Calu3 (cell line): ENCODE measurements at regions not wholly inside any gene's neighbourhood (a gene's known extent, or its start where the extent isn't known, plus 50 kb on each side); places are given as distances from the start of the nearest gene placed in this dataset.

Experiments used
- BruUV-seq: library from RNA; stranded (reverse); fragments of 400-500 nt; replicated peaks from 2 replicates; lab custom pipeline; 2021; lab: Mats Ljungman, UMichigan
- CTCF ChIA-PET: fragments of 300-600 bp; sonication (Branson Sonifier 250); formaldehyde crosslinking; loops from one replicate; lab custom pipeline; 2022; ENCODE audit warnings: antibody characterized with exemption; lab: Charles Lee
- DNase-seq: peaks from one replicate; pipeline ENCODE4 v3.0.0; 2022
- H3K27ac Mint-ChIP-seq: one replicate; pipeline ENCODE4 v1.8.0; 2022; ENCODE audit warnings: mixed read lengths; ENCODE audit not compliant: unreplicated experiment
- H3K27me3 Mint-ChIP-seq: one replicate; pipeline ENCODE4 v1.8.0; 2022; ENCODE audit warnings: mixed read lengths; ENCODE audit not compliant: unreplicated experiment
- H3K36me3 Mint-ChIP-seq: one replicate; pipeline ENCODE4 v1.8.0; 2022; ENCODE audit warnings: mild to moderate bottlenecking, moderate library complexity, mixed read lengths; ENCODE audit not compliant: insufficient read depth, unreplicated experiment
- H3K4me1 Mint-ChIP-seq: one replicate; pipeline ENCODE4 v1.8.0; 2022; ENCODE audit warnings: mild to moderate bottlenecking, low read depth, mixed read lengths; ENCODE audit not compliant: unreplicated experiment
- H3K4me3 Mint-ChIP-seq: one replicate; pipeline ENCODE4 v1.8.0; 2022; ENCODE audit warnings: mild to moderate bottlenecking, low read depth, moderate library complexity, mixed read lengths; ENCODE audit not compliant: unreplicated experiment
- H3K9me3 Mint-ChIP-seq: one replicate; pipeline ENCODE4 v1.8.0; 2022; ENCODE audit warnings: low read depth, mixed read lengths; ENCODE audit not compliant: unreplicated experiment
- intact Hi-C: fragments of 100-400 bp; cut with micrococcal nuclease; formaldehyde crosslinking; loops from one replicate; pipeline ENCODE4 v1.10.0; 2022; ENCODE audit not compliant: unreplicated experiment
- TF ChIP-seq, protein P1 (sequence below): fragments of 200-600 bp; IDR thresholded peaks from one replicate; pipeline ENCODE4 v1.8.0; 2022; ENCODE audit warnings: antibody characterized with exemption; ENCODE audit not compliant: unreplicated experiment

DNA sequence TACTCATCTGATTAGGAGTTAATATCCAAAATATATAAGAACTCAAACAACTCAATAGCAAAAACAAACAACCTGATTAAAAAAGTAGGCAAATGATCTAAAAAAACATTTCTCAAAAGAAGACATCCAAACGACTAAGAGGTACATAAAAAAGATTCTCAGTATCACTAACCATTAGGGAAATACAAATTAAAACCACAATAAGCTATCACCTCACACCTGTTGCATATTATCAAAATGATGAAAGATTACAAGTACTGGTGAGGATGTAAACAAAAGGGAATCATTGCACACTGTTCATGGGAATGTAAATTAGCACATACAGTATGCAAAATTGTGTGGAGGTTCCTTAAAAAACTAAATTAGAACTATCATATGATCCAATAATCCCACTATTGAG is 865.5 kb downstream of the TMEM182 start:
- BruUV-seq = no TSS peak
- H3K9me3 Mint-ChIP-seq = peaks cover 11% of the 10 kb centered on the region
- H3K4me3 Mint-ChIP-seq = no peak overlapping the region
- H3K27ac Mint-ChIP-seq = no peak overlapping the region
- no peaks in the 10 kb centered on the region for H3K36me3 Mint-ChIP-seq
- intact Hi-C loops = no loop called here
- H3K27me3 Mint-ChIP-seq = no peaks in the 10 kb centered on the region
- CTCF ChIA-PET = no interaction called here
- TF ChIP-seq, protein P1, sequence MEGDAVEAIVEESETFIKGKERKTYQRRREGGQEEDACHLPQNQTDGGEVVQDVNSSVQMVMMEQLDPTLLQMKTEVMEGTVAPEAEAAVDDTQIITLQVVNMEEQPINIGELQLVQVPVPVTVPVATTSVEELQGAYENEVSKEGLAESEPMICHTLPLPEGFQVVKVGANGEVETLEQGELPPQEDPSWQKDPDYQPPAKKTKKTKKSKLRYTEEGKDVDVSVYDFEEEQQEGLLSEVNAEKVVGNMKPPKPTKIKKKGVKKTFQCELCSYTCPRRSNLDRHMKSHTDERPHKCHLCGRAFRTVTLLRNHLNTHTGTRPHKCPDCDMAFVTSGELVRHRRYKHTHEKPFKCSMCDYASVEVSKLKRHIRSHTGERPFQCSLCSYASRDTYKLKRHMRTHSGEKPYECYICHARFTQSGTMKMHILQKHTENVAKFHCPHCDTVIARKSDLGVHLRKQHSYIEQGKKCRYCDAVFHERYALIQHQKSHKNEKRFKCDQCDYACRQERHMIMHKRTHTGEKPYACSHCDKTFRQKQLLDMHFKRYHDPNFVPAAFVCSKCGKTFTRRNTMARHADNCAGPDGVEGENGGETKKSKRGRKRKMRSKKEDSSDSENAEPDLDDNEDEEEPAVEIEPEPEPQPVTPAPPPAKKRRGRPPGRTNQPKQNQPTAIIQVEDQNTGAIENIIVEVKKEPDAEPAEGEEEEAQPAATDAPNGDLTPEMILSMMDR = no peak
- no peak for DNase-seq
- H3K4me1 Mint-ChIP-seq = no peaks in the 10 kb centered on the region

DNA sequence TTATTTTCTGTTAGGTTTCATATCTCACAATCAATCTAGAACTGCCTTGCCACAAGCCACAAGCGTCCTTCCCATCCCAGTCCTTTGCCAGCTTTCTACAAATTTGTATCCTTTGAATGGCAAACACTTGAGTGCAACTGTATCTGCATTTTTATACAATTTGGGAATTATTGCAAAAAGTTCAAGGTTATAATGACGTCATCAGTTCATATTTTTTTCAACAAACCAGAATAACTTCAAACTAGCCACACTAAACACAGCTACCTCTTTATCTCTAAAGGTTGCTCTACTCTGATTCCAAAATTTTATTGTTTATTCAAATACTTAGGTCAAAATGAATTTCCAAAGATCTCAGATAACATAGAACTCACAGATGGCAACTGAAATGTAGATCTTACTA is 877.1 kb downstream of the TMEM182 start:
- TF ChIP-seq, protein P1 = no peak
- no peak for DNase-seq
- BruUV-seq = no TSS peak
- no peak overlapping the region for H3K4me3 Mint-ChIP-seq
- no peaks in the 10 kb centered on the region for H3K4me1 Mint-ChIP-seq
- H3K27ac Mint-ChIP-seq = no peak overlapping the region
- no peaks in the 10 kb centered on the region for H3K27me3 Mint-ChIP-seq
- CTCF ChIA-PET = no interaction called here
- H3K36me3 Mint-ChIP-seq = no peaks in the 10 kb centered on the region
- H3K9me3 Mint-ChIP-seq = peaks cover 8% of the 10 kb centered on the region
- intact Hi-C loops = no loop called here

DNA sequence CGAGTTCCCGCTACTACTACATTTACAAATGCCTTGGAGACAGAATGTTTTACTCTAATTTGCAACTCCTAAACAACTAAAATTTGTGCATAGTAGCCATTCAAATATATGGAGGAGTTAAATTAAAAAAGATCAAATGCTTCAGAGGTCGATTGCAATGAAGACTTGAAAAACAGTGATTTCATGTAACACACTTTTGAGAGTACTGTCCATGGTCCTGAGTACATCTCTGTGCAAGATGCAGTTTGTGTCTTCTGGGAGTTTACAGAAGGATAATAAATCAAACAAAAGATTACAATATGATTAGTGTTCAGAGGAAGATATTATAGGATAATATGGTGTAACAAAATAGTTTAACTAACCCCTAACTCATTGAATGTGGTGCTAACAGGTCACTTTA is 894.7 kb downstream of the TMEM182 start:
- no peaks in the 10 kb centered on the region for H3K36me3 Mint-ChIP-seq
- H3K4me1 Mint-ChIP-seq = no peaks in the 10 kb centered on the region
- CTCF ChIA-PET = no interaction called here
- TF ChIP-seq, protein P1 = no peak
- no peaks in the 10 kb centered on the region for H3K27me3 Mint-ChIP-seq
- peaks cover 4% of the 10 kb centered on the region for H3K9me3 Mint-ChIP-seq
- no peak for DNase-seq
- intact Hi-C loops = no loop called here
- H3K4me3 Mint-ChIP-seq = no peak overlapping the region
- H3K27ac Mint-ChIP-seq = no peak overlapping the region
- BruUV-seq = no TSS peak

DNA sequence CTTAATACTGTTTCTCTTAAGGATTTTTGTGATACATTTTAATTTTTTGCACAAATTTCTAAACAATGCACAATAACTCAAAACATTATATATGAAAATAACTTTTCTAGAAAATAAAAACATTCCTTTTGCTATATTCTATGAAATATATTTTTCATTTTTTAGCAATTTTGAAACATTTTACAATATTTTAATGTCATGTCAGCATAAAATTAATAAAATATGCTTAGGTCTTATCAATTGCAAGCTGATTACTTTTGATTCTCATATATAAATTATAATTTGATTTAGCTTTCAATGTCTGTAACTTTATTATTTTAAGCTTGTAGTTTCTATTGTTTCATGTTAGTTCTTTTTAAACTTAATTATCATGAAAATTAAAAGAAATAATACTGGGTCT is 898.7 kb downstream of the TMEM182 start:
- TF ChIP-seq, protein P1 = no peak
- BruUV-seq = no TSS peak
- no peaks in the 10 kb centered on the region for H3K36me3 Mint-ChIP-seq
- no peaks in the 10 kb centered on the region for H3K27me3 Mint-ChIP-seq
- no peak overlapping the region for H3K4me3 Mint-ChIP-seq
- intact Hi-C loops = no loop called here
- H3K27ac Mint-ChIP-seq = no peak overlapping the region
- H3K9me3 Mint-ChIP-seq = peaks cover 4% of the 10 kb centered on the region
- H3K4me1 Mint-ChIP-seq = no peaks in the 10 kb centered on the region
- no peak for DNase-seq
- CTCF ChIA-PET = no interaction called here
